Small intestine (tissue), 7 donors: ENCODE measurements at regions not wholly inside any gene's neighbourhood (a gene's known extent, or its start where the extent isn't known, plus 50 kb on each side); places are given as distances from the start of the nearest gene placed in this dataset.

Experiments used
- DNase-seq, 2 donors: peaks; one replicate each; pipeline versions ENCODE4 v3.0.0 to v3.0.0-alpha.2; 2013
- FAIRE-seq: peaks from 2 replicates; lab custom pipeline; 2012; peaks lifted over from hg19 to GRCh38; lab: Jason Lieb, UNC
- H3K27ac ChIP-seq, 3 donors: one replicate each; pipeline ENCODE4 v1.5.1; 2013; ENCODE audit warnings: low read length in 2 of 3, mild to moderate bottlenecking in 2 of 3, control low read depth in 1 of 3, inconsistent platforms in 1 of 3, low read depth in 1 of 3, moderate library complexity in 1 of 3
- H3K27me3 ChIP-seq, 3 donors: one replicate each; pipeline ENCODE4 v1.6.1; 2013; ENCODE audit warnings: low read length in 3 of 3, inconsistent platforms in 1 of 3; ENCODE audit not compliant: control insufficient read depth in 3 of 3, insufficient read depth in 3 of 3
- H3K36me3 ChIP-seq, 3 donors: one replicate each; pipeline ENCODE4 v1.6.1; 2013; ENCODE audit warnings: low read length in 3 of 3, inconsistent platforms in 1 of 3, low read depth in 1 of 3, mild to moderate bottlenecking in 1 of 3, moderate library complexity in 1 of 3; ENCODE audit not compliant: control insufficient read depth in 3 of 3, insufficient read depth in 2 of 3
- H3K4me1 ChIP-seq, 3 donors: one replicate each; pipeline ENCODE4 v1.6.1; 2013; ENCODE audit warnings: low read length in 2 of 3, inconsistent platforms in 1 of 3, low read depth in 1 of 3, mild to moderate bottlenecking in 1 of 3, moderate library complexity in 1 of 3; ENCODE audit not compliant: control insufficient read depth in 3 of 3, insufficient read depth in 2 of 3
- H3K4me3 ChIP-seq, 3 donors: one replicate each; pipeline ENCODE4 v1.5.1; 2013; ENCODE audit warnings: low read length in 3 of 3, control low read depth in 1 of 3, inconsistent platforms in 1 of 3, low read depth in 1 of 3, mild to moderate bottlenecking in 1 of 3, moderate library complexity in 1 of 3
- H3K9me3 ChIP-seq, 2 donors: one replicate each; pipeline ENCODE4 v1.6.1; 2013; ENCODE audit warnings: low read depth in 1 of 2, low read length in 1 of 2; ENCODE audit not compliant: control insufficient read depth in 2 of 2, insufficient read depth in 1 of 2
- WGBS, 3 donors: extraction: QIAGEN DNeasy Blood & Tissue Kit; methylation state at CpG; one replicate each; pipeline ENCODE4 v1.1.7; 2013; 5-methylcytosine and 5-hydroxymethylcytosine counted together
- donor health status: healthy with polysubstance abuse.
- donor health status: control.
- donor health status: control.
- donor health status: Bipolar disorder and iron deficiency.
- donor health status: healthy.

DNA sequence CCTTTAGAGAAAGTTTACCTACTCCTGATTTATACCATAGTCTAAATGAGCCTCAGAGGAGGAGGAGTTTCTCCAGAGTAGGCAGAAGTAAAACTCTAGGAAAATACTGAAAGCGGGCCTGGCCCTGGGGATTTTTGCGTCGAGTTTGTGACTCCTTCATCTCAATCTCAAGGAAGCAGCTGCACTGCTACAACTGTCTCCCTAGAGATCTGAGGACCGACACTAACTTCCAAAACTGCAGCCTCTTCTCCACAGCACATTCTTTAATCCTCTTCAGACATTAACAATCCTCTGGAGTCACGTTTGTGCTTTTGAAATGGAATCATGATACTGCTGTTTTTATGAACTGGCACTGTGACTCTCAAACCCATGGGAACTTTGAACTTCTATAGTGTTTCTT is 281.4 kb downstream of the KCNS3 start:
- Histone ChIP-seq H3K9me3 (no peaks in the 10 kb centered on the region), H3K36me3 (no peaks in the 10 kb centered on the region), H3K27me3 (no peaks in the 10 kb centered on the region), H3K4me1 (no peaks in the 10 kb centered on the region), H3K4me3 (no peak overlapping the region), H3K27ac (no peak overlapping the region)
- DNase-seq = no peak
- no peak for FAIRE-seq
- 49 to 71% (median 61%) methylated on average over 5 of the region's 5 CpGs for WGBS, 3 donors

DNA sequence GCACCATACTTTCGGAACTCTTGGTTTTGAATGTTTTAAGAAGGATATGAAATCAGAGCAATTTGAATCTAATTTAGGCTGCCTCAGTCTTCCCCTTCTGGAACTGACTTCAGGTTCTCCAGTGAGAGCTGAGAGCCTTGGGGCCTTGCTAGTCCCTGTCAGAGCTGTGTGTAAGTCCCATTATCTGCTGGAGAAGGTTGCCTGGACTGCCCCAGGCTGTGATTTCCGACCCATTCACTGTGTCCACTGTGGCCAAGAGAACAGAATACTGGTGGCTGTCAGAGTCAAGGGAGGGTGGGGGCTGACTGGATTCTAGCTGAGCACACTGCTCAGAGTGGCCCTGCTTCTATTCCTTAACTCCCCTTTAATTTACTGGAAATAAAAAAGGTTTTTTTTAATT is 278.0 kb downstream of the KCNS3 start:
- WGBS, 3 donors = 70 to 75% (median 74%) methylated on average over 2 of the region's 2 CpGs
- no peak overlapping the region for H3K27ac ChIP-seq
- no peak overlapping the region for H3K4me3 ChIP-seq
- H3K4me1 ChIP-seq = no peaks in the 10 kb centered on the region
- H3K36me3 ChIP-seq = no peaks in the 10 kb centered on the region
- no peaks in the 10 kb centered on the region for H3K27me3 ChIP-seq
- H3K9me3 ChIP-seq = no peaks in the 10 kb centered on the region
- DNase-seq = no peak
- no peak for FAIRE-seq

DNA sequence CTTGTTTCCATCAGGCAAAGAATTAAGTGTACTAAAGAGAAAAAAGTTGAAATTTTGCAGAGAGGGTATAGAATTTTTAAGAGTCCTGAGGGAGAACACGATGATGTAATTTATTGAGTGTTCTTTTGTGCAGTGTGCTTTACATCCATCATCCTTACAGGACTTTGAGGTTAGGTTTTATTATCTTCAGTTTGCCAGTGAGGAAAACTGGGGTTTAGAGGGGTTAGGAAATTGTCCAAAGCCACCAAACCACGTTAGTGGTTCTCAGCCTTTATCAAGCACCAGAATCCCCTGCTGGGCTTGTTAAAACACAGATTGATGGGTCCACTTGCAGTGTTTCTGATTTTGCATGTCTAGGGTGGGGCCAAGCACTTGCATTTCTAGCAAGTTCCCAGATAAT is 277.5 kb downstream of the KCNS3 start:
- Histone ChIP-seq H3K27me3 (no peaks in the 10 kb centered on the region), H3K4me3 (no peak overlapping the region), H3K9me3 (no peaks in the 10 kb centered on the region), H3K4me1 (no peaks in the 10 kb centered on the region), H3K27ac (no peak overlapping the region), H3K36me3 (no peaks in the 10 kb centered on the region)
- DNase-seq (no peak), FAIRE-seq (no peak)
- WGBS, 3 donors = 44 to 54% (median 44%) methylated on average over 2 of the region's 2 CpGs

GRCh38 chr2:18154812-18155211 is 276.3 kb downstream of the KCNS3 start:
- Histone ChIP-seq H3K4me1 (no peaks in the 10 kb centered on the region), H3K4me3 (no peak overlapping the region), H3K9me3 (no peaks in the 10 kb centered on the region), H3K36me3 (no peaks in the 10 kb centered on the region), H3K27ac (no peak overlapping the region), H3K27me3 (no peaks in the 10 kb centered on the region)
- FAIRE-seq = no peak
- DNase-seq = no peak

- no peaks in the 10 kb centered on the region for H3K9me3 ChIP-seq
- no peak overlapping the region for H3K27ac ChIP-seq
- no peak for DNase-seq
- H3K27me3 ChIP-seq = no peaks in the 10 kb centered on the region
- no peaks in the 10 kb centered on the region for H3K4me1 ChIP-seq
- FAIRE-seq = no peak
- no peak overlapping the region for H3K4me3 ChIP-seq
- WGBS, 3 donors = 67 to 82% (median 81%) methylated on average over 3 of the region's 3 CpGs
- H3K36me3 ChIP-seq = no peaks in the 10 kb centered on the region
These were observed 275.8 kb downstream of the KCNS3 start for GRCh38 chr2:18154259-18154658.

DNA sequence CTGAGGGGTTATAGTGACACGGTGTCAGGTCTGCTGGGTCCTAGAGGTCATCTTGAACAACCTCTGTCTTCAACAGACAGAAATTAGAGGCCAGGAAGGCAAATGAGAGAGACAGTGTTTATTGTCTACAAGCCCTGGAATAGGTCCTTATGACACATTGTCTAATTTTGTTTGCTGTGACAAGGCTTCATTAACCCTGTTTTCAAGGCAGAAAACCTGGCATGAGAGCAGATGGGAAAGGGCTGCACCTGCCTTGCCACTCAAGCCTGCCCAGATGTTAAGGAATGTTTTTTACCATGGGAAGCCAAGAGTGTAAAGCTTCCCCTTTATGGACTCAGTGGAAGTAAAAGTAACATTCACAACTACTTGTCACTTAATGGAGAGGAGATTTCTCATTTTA is 275.3 kb downstream of the KCNS3 start:
- Histone ChIP-seq H3K4me3 (no peak overlapping the region), H3K27me3 (no peaks in the 10 kb centered on the region), H3K36me3 (no peaks in the 10 kb centered on the region), H3K27ac (no peak overlapping the region), H3K9me3 (no peaks in the 10 kb centered on the region), H3K4me1 (no peaks in the 10 kb centered on the region)
- DNase-seq (no peak), FAIRE-seq (no peak)
- WGBS, 3 donors = 70 to 74% (median 73%) methylated on average over 1 of the region's 1 CpG

DNA sequence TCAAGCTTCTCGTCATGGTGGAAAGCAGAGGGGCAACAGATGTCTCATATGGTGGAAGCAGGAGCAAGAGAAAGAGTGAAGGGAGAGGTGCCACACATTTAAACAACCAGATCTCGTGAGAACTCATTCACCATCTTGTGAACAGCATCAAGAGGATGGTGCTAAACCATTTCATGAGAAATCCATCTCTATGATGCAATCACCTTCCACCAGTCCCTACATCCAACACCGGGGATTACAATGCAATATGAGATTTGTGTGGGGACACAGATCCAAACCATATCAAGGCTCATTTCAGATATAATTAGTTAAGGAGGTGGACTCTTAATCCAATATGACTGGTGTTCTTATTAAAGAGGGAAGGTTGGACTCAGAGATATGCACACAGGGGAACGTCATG is 272.8 kb downstream of the KCNS3 start:
- H3K27me3 ChIP-seq = no peaks in the 10 kb centered on the region
- H3K27ac ChIP-seq = no peak overlapping the region
- H3K4me1 ChIP-seq = no peaks in the 10 kb centered on the region
- H3K4me3 ChIP-seq = no peak overlapping the region
- FAIRE-seq (no peak), DNase-seq (no peak)
- 61 to 66% (median 65%) methylated on average over 4 of the region's 4 CpGs for WGBS, 3 donors
- no peaks in the 10 kb centered on the region for H3K36me3 ChIP-seq
- no peaks in the 10 kb centered on the region for H3K9me3 ChIP-seq

DNA sequence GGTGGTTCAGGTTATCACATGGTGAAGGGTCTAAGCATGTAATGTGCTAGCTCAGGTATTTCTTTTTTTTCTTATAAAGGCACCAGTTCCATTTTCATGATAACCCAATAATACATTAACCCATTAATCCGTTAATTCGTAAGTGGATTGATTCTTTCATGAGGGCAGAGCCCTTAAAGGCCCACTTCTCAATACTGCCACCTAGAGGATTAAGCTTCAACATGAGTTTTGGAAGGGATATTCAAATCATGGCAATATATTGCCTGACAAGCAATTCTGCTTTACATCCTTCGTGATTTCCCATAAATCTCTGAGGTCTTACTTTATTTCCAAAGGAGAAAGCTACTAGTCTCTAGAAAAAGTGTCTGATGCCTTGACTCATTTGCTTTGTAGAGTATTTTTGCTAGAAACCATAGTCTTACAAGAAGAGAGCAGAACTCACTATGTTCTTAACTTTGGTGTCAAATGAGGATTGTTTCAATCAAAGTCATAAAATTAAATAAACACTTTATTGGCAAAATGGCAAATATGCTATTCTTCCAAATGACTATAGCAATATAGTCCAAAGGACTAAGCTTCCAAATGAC is 271.3 kb downstream of the KCNS3 start:
- no peaks in the 10 kb centered on the region for H3K9me3 ChIP-seq
- WGBS, 3 donors = 5 to 21% (median 9%) methylated on average over 3 of the region's 3 CpGs
- H3K4me1 ChIP-seq = no peaks in the 10 kb centered on the region
- DNase-seq (peak; percentile 27 to 28), FAIRE-seq (no peak)
- no peaks in the 10 kb centered on the region for H3K27me3 ChIP-seq
- no peaks in the 10 kb centered on the region for H3K36me3 ChIP-seq
- no peak overlapping the region for H3K27ac ChIP-seq
- H3K4me3 ChIP-seq = no peak overlapping the region

DNA sequence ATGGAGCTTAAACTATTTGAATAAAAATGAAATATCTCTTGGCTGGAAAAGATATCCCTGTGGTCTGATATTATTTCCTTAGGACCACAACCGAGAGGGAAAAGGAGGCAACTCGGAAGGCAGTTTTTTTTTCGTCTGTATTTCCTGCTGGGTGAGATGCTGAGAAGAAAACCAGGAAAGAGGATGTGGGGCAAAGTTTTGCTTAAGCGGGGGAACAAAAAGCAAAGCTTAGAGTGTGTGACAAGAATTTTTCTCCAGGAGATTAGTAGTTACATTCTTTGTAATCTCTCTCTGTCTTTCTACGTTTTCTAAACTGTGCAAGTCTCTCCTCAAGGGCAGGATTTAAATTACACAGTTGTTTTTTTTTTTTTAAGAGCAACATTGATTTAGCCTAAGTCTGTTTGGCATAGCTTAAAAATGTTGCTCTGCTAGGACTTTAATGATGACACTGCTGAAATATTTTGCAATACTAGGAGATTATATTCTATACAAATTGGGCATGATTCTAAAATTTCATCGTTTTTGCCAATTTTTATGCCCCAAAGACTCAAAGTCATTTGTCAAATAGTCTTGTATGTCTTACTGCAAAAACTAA is 258.5 kb downstream of the KCNS3 start:
- Histone ChIP-seq H3K4me1 (no peaks in the 10 kb centered on the region), H3K4me3 (no peak overlapping the region), H3K27me3 (no peaks in the 10 kb centered on the region), H3K27ac (no peak overlapping the region), H3K36me3 (no peaks in the 10 kb centered on the region), H3K9me3 (no peaks in the 10 kb centered on the region)
- WGBS, 3 donors = 28 to 51% (median 33%) methylated on average over 6 of the region's 6 CpGs
- FAIRE-seq = no peak
- no peak for DNase-seq
